H1 (cell line): ENCODE measurements at regions not wholly inside any gene's neighbourhood (a gene's known extent, or its start where the extent isn't known, plus 50 kb on each side); places are given as distances from the start of the nearest gene placed in this dataset.

Source experiments
- CBX8 ChIP-seq: fragments of 300-800, 300-1000 bp; sonication (generic); IDR thresholded peaks from 2 replicates; pipeline ENCODE4 v1.7.1; 2016; ENCODE audit warnings: low read depth, low read length, borderline replicate concordance
- CEBPB ChIP-seq: IDR thresholded peaks from 2 replicates; pipeline ENCODE4 v1.6.1; 2012; ENCODE audit warnings: low read depth, low read length
- CHD1 ChIP-seq: IDR thresholded peaks from 2 replicates; pipeline ENCODE4 v1.6.1; 2012; ENCODE audit warnings: low read depth, low read length, improper control_type of control experiment
- CHD2 ChIP-seq: IDR thresholded peaks from 2 replicates; pipeline ENCODE4 v1.6.1; 2012; ENCODE audit warnings: low read length, improper control_type of control experiment
- EP300 ChIP-seq, 2 experiments: IDR thresholded peaks; 1 replicate in 1 of 2; 2 replicates in 1 of 2; pipeline ENCODE4 v1.6.1; 2011 to 2012; ENCODE audit warnings: low read depth in 2 of 2, low read length in 2 of 2, mild to moderate bottlenecking in 2 of 2, borderline replicate concordance in 1 of 2, inconsistent platforms in 1 of 2, moderate library complexity in 1 of 2
- POLR2A ChIP-seq, 2 experiments: IDR thresholded peaks; 1 replicate in 1 of 2; 2 replicates in 1 of 2; pipeline ENCODE4 v1.6.1; 2011; ENCODE audit warnings: low read depth in 2 of 2, low read length in 2 of 2, mild to moderate bottlenecking in 2 of 2; ENCODE audit errors: control extremely low read depth in 1 of 2
- POLR2AphosphoS5 ChIP-seq: IDR thresholded peaks from 2 replicates; pipeline ENCODE4 v1.6.1; 2011; ENCODE audit warnings: low read depth, low read length
- RAD21 ChIP-seq, 2 experiments: IDR thresholded peaks in 1 of 2; conservative IDR thresholded peaks in 1 of 2; 2 replicates each; pipeline ENCODE4 v1.6.1; 2011; ENCODE audit warnings: low read depth in 2 of 2, low read length in 2 of 2, improper control_type of control experiment in 1 of 2, inconsistent platforms in 1 of 2, mild to moderate bottlenecking in 1 of 2, moderate library complexity in 1 of 2
- SIRT6 ChIP-seq: IDR thresholded peaks from one replicate; pipeline ENCODE4 v1.7.1; 2012; ENCODE audit warnings: low read length, inconsistent platforms
- TAF1 ChIP-seq: IDR thresholded peaks from 2 replicates; pipeline ENCODE4 v1.6.1; 2011; ENCODE audit warnings: mild to moderate bottlenecking, low read depth, low read length
- YY1 ChIP-seq: IDR thresholded peaks from 2 replicates; pipeline ENCODE4 v1.6.1; 2011; ENCODE audit warnings: low read depth, mild to moderate bottlenecking, low read length
- TF ChIP-seq, protein P1 (sequence below), 3 experiments: IDR thresholded peaks; 1 replicate in 2 of 3; 2 replicates in 1 of 3; pipeline versions ENCODE4 v1.5.1 to v1.6.1; 2011; ENCODE audit warnings: low read length in 3 of 3, mild to moderate bottlenecking in 3 of 3, inconsistent platforms in 2 of 3, low read depth in 1 of 3, moderate library complexity in 1 of 3; ENCODE audit not compliant: insufficient read depth in 1 of 3; ENCODE audit errors: control extremely low read depth in 1 of 3

DNA sequence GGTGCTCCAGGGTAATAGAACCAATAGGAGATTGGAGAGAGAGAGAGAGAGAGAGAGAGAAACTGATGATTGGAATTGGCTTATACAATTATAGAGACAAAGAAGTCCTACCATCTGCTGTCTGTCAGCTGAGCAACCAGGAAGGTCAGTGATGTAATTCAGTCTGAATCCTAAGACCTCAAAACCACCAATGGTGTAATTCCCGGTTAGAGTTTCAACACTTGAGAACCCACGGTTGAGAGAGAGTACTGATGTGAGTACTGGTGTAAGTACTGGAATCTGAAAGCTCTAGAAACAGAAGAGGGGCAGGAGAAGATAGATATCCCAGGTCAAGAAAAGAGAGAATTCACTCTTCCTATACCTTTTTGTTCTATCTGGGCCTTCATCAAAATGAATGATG, 775.8 kb downstream of the EFNA5 start:
- TF ChIP-seq CHD2 (no peak), EP300 (IDR thresholded peaks at IDR 0.05; ENCODE audit: borderline replicate concordance in 1 of 2, low read depth in 2 of 2, low read length in 2 of 2) (no peak), POLR2AphosphoS5 (no peak), SIRT6 (no peak), RAD21 (IDR thresholded peaks at IDR 0.05 in 1 of 2, conservative IDR thresholded peaks at IDR 0.05 in 1 of 2; ENCODE audit: low read depth in 2 of 2, low read length in 2 of 2) (no peak), TAF1 (no peak), CHD1 (no peak), YY1 (no peak), POLR2A (IDR thresholded peaks at IDR 0.05; ENCODE audit: control extremely low read depth in 1 of 2, low read depth in 2 of 2, low read length in 2 of 2) (no peak), CEBPB (no peak), CBX8 (no peak)
- TF ChIP-seq, protein P1, sequence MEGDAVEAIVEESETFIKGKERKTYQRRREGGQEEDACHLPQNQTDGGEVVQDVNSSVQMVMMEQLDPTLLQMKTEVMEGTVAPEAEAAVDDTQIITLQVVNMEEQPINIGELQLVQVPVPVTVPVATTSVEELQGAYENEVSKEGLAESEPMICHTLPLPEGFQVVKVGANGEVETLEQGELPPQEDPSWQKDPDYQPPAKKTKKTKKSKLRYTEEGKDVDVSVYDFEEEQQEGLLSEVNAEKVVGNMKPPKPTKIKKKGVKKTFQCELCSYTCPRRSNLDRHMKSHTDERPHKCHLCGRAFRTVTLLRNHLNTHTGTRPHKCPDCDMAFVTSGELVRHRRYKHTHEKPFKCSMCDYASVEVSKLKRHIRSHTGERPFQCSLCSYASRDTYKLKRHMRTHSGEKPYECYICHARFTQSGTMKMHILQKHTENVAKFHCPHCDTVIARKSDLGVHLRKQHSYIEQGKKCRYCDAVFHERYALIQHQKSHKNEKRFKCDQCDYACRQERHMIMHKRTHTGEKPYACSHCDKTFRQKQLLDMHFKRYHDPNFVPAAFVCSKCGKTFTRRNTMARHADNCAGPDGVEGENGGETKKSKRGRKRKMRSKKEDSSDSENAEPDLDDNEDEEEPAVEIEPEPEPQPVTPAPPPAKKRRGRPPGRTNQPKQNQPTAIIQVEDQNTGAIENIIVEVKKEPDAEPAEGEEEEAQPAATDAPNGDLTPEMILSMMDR (IDR thresholded peaks at IDR 0.05; ENCODE audit: control extremely low read depth in 1 of 3, insufficient read depth in 1 of 3, low read depth in 1 of 3, low read length in 3 of 3): no peak
